SK-N-SH treated with all-trans-retinoic acid at 6 μM for 48 hours (cell line): ENCODE measurements at regions not wholly inside any gene's neighbourhood (a gene's known extent, or its start where the extent isn't known, plus 50 kb on each side); places are given as distances from the start of the nearest gene placed in this dataset.

ENCODE experiments used
- ATAC-seq: fragments of 200-7000 bp; cut with Tn5 transposase; 3 replicates; pipeline ENCODE4 v1.9.1; 2020; ENCODE audit warnings: mild to moderate bottlenecking, moderate library complexity
- ARNTL ChIP-seq: fragments of 450-650 bp; formaldehyde crosslinking; IDR thresholded peaks from 2 replicates; pipeline ENCODE4 v1.5.0; 2020; ENCODE audit warnings: low read depth, mild to moderate bottlenecking, moderate library complexity, borderline replicate concordance
- BACH2 ChIP-seq: fragments of 250-450 bp; sonication (Bioruptor Pico); IDR thresholded peaks from 2 replicates; pipeline ENCODE4 v1.9.0; 2021; ENCODE audit warnings: mild to moderate bottlenecking, borderline replicate concordance
- CSDC2 ChIP-seq: fragments of 250-450 bp; sonication (Bioruptor Pico); IDR thresholded peaks from 2 replicates; pipeline ENCODE4 v1.5.0; 2020; ENCODE audit warnings: mild to moderate bottlenecking, moderate library complexity
- ESRRG ChIP-seq: fragments of 250-450 bp; sonication (Bioruptor Pico); IDR thresholded peaks from 2 replicates; pipeline ENCODE4 v1.6.1; 2021; ENCODE audit warnings: mild to moderate bottlenecking
- GLIS3 ChIP-seq: fragments of 250-450 bp; sonication (Bioruptor Pico); IDR thresholded peaks from 2 replicates; pipeline ENCODE4 v1.5.0; 2020; ENCODE audit warnings: mild to moderate bottlenecking, moderate library complexity
- ISL1 ChIP-seq: fragments of 250-450 bp; sonication (Bioruptor Pico); IDR thresholded peaks from 2 replicates; pipeline ENCODE4 v2.1.2; 2022; ENCODE audit warnings: mild to moderate bottlenecking, moderate library complexity
- OSR1 ChIP-seq: fragments of 250-450 bp; sonication (Bioruptor Pico); IDR thresholded peaks from 2 replicates; pipeline ENCODE4 v1.8.0; 2022; ENCODE audit warnings: moderate library complexity, mild to moderate bottlenecking, inconsistent platforms
- PPARA ChIP-seq: fragments of 250-450 bp; sonication (Bioruptor Pico); IDR thresholded peaks from 2 replicates; pipeline ENCODE4 v1.5.0; 2020; ENCODE audit warnings: mild to moderate bottlenecking, borderline replicate concordance
- RARB ChIP-seq: fragments of 250-450 bp; sonication (Bioruptor Pico); IDR thresholded peaks from 2 replicates; pipeline ENCODE4 v1.8.0; 2021; ENCODE audit warnings: mild to moderate bottlenecking, moderate library complexity
- SNAI2 ChIP-seq: fragments of 250-450 bp; sonication (Bioruptor Pico); IDR thresholded peaks from 2 replicates; pipeline ENCODE4 v1.5.0; 2020; ENCODE audit warnings: mild to moderate bottlenecking, moderate library complexity
- TCF4 ChIP-seq: fragments of 250-450 bp; sonication (Bioruptor Pico); IDR thresholded peaks from 2 replicates; pipeline ENCODE4 v1.8.0; 2021; ENCODE audit warnings: mild to moderate bottlenecking, moderate library complexity, borderline replicate concordance
- TOX ChIP-seq: fragments of 250-450 bp; sonication (Bioruptor Pico); IDR thresholded peaks from 2 replicates; pipeline ENCODE4 v1.8.0; 2021; ENCODE audit warnings: mild to moderate bottlenecking, moderate library complexity, borderline replicate concordance
- ZC3H10 ChIP-seq: fragments of 250-450 bp; sonication (Bioruptor Pico); IDR thresholded peaks from 2 replicates; pipeline ENCODE4 v1.5.1; 2021; ENCODE audit warnings: mild to moderate bottlenecking, moderate library complexity
- ZFP3 ChIP-seq: fragments of 250-450 bp; sonication (Bioruptor Pico); IDR thresholded peaks from 2 replicates; pipeline ENCODE4 v1.5.0; 2020; ENCODE audit warnings: mild to moderate bottlenecking, moderate library complexity
- ZFP30 ChIP-seq: fragments of 450-650 bp; formaldehyde crosslinking; IDR thresholded peaks from 2 replicates; pipeline ENCODE4 v1.5.0; 2022; ENCODE audit warnings: mild to moderate bottlenecking, moderate library complexity
- ZNF565 ChIP-seq: fragments of 450-650 bp; formaldehyde crosslinking; conservative IDR thresholded peaks from 2 replicates; pipeline ENCODE4 v1.5.0; 2020; ENCODE audit warnings: low read depth, mild to moderate bottlenecking, moderate library complexity
- ZNF70 ChIP-seq: fragments of 450-650 bp; formaldehyde crosslinking; IDR thresholded peaks from 2 replicates; pipeline ENCODE4 v1.5.0; 2020; ENCODE audit warnings: mild to moderate bottlenecking, moderate library complexity
- ZNF8 ChIP-seq: fragments of 450-650 bp; formaldehyde crosslinking; IDR thresholded peaks from 2 replicates; pipeline ENCODE4 v1.5.0; 2020; ENCODE audit warnings: mild to moderate bottlenecking, moderate library complexity
- TF ChIP-seq, protein P1 (sequence below): fragments of 250-450 bp; sonication (Bioruptor Pico); IDR thresholded peaks from 2 replicates; pipeline ENCODE4 v1.5.0; 2020; ENCODE audit warnings: mild to moderate bottlenecking, moderate library complexity
- TF ChIP-seq, protein P2 (sequence below): fragments of 250-450 bp; sonication (Bioruptor Pico); IDR thresholded peaks from 2 replicates; pipeline ENCODE4 v1.5.1; 2021; ENCODE audit warnings: mild to moderate bottlenecking, moderate library complexity
- TF ChIP-seq, protein P3 (sequence below): fragments of 250-450 bp; sonication (Bioruptor Pico); IDR thresholded peaks from 2 replicates; pipeline ENCODE4 v1.8.0; 2020; ENCODE audit warnings: mild to moderate bottlenecking, moderate library complexity, borderline replicate concordance
- TF ChIP-seq, protein P4 (sequence below): fragments of 250-450 bp; sonication (Bioruptor Pico); IDR thresholded peaks from 2 replicates; pipeline ENCODE4 v1.8.0; 2021; ENCODE audit warnings: low read depth, mild to moderate bottlenecking, moderate library complexity, borderline replicate concordance

DNA sequence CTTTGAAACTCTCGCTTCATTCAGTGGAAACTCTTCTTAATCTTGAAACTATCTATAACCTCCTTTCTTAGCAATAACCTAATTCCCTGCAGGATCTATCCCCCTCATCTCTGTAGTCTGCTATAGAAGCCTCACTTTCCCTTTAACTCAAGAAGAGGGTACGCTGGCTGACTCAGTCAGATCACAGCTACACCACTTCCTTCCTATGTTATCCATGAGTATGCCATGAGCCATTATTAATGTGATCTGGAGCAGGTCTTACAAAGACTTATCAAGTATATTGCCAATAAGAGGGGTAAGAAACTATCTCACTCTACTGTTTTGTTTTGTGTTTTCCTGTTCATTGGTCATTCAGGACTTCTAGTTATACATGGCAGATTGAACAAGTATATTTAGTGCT is 165.3 kb downstream of the PJA1 start:
- no peak for TF ChIP-seq SNAI2 (CRISPR knock-in tag)
- TF ChIP-seq TOX (CRISPR knock-in tag), result no peak
- no peak for TF ChIP-seq ARNTL (CRISPR knock-in tag)
- TF ChIP-seq, protein P1, sequence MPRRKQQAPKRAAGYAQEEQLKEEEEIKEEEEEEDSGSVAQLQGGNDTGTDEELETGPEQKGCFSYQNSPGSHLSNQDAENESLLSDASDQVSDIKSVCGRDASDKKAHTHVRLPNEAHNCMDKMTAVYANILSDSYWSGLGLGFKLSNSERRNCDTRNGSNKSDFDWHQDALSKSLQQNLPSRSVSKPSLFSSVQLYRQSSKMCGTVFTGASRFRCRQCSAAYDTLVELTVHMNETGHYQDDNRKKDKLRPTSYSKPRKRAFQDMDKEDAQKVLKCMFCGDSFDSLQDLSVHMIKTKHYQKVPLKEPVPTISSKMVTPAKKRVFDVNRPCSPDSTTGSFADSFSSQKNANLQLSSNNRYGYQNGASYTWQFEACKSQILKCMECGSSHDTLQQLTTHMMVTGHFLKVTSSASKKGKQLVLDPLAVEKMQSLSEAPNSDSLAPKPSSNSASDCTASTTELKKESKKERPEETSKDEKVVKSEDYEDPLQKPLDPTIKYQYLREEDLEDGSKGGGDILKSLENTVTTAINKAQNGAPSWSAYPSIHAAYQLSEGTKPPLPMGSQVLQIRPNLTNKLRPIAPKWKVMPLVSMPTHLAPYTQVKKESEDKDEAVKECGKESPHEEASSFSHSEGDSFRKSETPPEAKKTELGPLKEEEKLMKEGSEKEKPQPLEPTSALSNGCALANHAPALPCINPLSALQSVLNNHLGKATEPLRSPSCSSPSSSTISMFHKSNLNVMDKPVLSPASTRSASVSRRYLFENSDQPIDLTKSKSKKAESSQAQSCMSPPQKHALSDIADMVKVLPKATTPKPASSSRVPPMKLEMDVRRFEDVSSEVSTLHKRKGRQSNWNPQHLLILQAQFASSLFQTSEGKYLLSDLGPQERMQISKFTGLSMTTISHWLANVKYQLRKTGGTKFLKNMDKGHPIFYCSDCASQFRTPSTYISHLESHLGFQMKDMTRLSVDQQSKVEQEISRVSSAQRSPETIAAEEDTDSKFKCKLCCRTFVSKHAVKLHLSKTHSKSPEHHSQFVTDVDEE (CRISPR knock-in tag), result no peak
- no peak for TF ChIP-seq PPARA (CRISPR knock-in tag)
- no peak for TF ChIP-seq ZNF70 (CRISPR knock-in tag)
- TF ChIP-seq BACH2 (CRISPR knock-in tag), result no peak
- no peak for TF ChIP-seq ZC3H10
- no peak for TF ChIP-seq ZNF8
- TF ChIP-seq TCF4 (CRISPR knock-in tag), result no peak
- TF ChIP-seq ZNF565, result no peak
- TF ChIP-seq, protein P2, sequence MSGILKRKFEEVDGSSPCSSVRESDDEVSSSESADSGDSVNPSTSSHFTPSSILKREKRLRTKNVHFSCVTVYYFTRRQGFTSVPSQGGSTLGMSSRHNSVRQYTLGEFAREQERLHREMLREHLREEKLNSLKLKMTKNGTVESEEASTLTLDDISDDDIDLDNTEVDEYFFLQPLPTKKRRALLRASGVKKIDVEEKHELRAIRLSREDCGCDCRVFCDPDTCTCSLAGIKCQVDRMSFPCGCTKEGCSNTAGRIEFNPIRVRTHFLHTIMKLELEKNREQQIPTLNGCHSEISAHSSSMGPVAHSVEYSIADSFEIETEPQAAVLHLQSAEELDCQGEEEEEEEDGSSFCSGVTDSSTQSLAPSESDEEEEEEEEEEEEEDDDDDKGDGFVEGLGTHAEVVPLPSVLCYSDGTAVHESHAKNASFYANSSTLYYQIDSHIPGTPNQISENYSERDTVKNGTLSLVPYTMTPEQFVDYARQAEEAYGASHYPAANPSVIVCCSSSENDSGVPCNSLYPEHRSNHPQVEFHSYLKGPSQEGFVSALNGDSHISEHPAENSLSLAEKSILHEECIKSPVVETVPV (CRISPR knock-in tag), result no peak
- no peak for TF ChIP-seq ISL1 (CRISPR knock-in tag)
- no peak for ATAC-seq

DNA sequence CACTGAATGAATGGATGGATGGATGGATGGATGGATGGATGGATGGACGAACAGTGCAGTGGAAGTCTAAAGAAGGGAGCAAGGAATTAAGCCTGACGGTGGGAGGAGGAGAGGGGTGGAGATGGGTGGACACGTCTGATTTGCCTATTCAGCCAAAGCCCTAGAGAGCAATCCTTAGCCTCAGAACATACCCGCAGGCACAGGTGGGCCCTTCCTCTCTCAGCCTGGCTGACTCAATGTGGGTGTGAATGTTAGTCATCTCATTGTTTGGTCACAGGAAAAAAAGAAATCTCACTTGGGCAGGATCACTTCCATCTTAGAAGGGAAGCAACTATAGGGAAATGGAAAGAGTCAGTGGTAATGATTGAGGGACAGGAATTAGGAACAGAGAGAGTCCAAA is 165.9 kb downstream of the PJA1 start:
- TF ChIP-seq, protein P3, sequence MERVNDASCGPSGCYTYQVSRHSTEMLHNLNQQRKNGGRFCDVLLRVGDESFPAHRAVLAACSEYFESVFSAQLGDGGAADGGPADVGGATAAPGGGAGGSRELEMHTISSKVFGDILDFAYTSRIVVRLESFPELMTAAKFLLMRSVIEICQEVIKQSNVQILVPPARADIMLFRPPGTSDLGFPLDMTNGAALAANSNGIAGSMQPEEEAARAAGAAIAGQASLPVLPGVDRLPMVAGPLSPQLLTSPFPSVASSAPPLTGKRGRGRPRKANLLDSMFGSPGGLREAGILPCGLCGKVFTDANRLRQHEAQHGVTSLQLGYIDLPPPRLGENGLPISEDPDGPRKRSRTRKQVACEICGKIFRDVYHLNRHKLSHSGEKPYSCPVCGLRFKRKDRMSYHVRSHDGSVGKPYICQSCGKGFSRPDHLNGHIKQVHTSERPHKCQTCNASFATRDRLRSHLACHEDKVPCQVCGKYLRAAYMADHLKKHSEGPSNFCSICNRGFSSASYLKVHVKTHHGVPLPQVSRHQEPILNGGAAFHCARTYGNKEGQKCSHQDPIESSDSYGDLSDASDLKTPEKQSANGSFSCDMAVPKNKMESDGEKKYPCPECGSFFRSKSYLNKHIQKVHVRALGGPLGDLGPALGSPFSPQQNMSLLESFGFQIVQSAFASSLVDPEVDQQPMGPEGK (CRISPR knock-in tag), result no peak
- TF ChIP-seq CSDC2 (CRISPR knock-in tag), result no peak
- TF ChIP-seq GLIS3 (CRISPR knock-in tag), result no peak
- TF ChIP-seq, protein P4, sequence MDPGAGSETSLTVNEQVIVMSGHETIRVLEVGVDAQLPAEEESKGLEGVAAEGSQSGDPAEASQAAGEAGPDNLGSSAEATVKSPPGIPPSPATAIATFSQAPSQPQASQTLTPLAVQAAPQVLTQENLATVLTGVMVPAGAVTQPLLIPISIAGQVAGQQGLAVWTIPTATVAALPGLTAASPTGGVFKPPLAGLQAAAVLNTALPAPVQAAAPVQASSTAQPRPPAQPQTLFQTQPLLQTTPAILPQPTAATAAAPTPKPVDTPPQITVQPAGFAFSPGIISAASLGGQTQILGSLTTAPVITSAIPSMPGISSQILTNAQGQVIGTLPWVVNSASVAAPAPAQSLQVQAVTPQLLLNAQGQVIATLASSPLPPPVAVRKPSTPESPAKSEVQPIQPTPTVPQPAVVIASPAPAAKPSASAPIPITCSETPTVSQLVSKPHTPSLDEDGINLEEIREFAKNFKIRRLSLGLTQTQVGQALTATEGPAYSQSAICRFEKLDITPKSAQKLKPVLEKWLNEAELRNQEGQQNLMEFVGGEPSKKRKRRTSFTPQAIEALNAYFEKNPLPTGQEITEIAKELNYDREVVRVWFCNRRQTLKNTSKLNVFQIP, result no peak
- TF ChIP-seq ZNF565, result no peak
- no peak for TF ChIP-seq OSR1 (CRISPR knock-in tag)
- TF ChIP-seq ZFP3 (CRISPR knock-in tag), result no peak
- TF ChIP-seq RARB (CRISPR knock-in tag), result no peak
- no peak for TF ChIP-seq ZFP30 (CRISPR knock-in tag)
- no peak for TF ChIP-seq BACH2 (CRISPR knock-in tag)
- no peak for TF ChIP-seq ZNF70 (CRISPR knock-in tag)
- TF ChIP-seq ESRRG (CRISPR knock-in tag), result no peak
- TF ChIP-seq SNAI2 (CRISPR knock-in tag), result no peak
- no peak for TF ChIP-seq TCF4 (CRISPR knock-in tag)
- TF ChIP-seq, all 23 proteins: peak for 0
- ATAC-seq, result no peak

DNA sequence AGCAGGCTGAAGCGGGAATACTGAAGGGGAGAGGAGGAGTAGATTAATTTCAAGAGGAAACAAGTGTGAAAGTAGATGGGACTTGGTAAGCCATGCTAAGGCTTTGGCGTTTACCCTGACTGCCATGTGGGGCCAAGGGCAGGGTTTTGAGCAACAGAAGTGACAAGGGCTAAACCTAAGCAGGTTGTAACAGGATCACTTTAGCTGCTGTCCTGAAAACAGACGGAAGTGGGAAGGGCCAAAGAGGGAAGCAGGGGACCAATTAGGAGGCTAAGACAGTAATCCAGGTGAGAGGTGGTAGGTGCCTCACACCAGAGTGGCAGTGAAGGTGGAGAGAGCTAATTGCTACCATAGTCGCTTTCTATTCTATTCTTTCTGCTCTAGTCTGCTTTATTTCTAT is 166.5 kb downstream of the PJA1 start:
- TF ChIP-seq BACH2 (CRISPR knock-in tag), result no peak
- no peak for ATAC-seq

DNA sequence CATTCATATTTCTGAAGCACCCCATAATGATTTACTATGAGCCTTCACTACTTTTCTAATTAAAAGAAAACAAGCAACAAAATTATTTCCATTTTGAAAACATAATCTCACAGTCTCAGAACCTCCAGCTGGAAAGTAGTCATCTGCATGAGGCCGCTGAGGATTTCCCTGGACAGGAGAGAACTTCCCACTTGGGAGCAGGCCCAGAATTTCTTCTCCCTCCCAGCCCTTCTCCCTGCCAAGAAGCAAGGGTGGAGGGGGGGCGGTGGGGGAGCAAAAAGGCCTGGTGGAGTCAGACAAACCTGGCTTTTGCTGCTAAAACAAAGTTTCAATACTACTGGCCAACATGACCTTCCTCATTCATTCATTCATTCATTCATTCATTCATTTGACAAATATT is 167.3 kb downstream of the PJA1 start:
- 0 out of 3 replicates have a peak, but pooled peaks have one; percentile 37 for ATAC-seq
- TF ChIP-seq ZFP30 (CRISPR knock-in tag) (no peak), ZNF70 (CRISPR knock-in tag) (no peak), BACH2 (CRISPR knock-in tag) (no peak)
- TF ChIP-seq, protein P1 (CRISPR knock-in tag), result no peak
- TF ChIP-seq, protein P4, result no peak
